GM12878 (cell line): ENCODE measurements at regions not wholly inside any gene's neighbourhood (a gene's known extent, or its start where the extent isn't known, plus 50 kb on each side); places are given as distances from the start of the nearest gene placed in this dataset.

Experiments used
- ATAC-seq: fragments of 200-7000 bp; cut with Tn5 transposase; 3 replicates; pipeline ENCODE4 v1.9.1; 2020; ENCODE audit warnings: mild to moderate bottlenecking, moderate library complexity
- BruUV-seq: library from RNA; stranded (reverse); fragments of 400-500 nt; replicated peaks from 2 replicates; lab custom pipeline; 2021; lab: Mats Ljungman, UMichigan
- CTCF ChIA-PET: fragments of 300-600 bp; sonication (Branson Sonifier 250); formaldehyde crosslinking; extraction: SDS; loops from one replicate; lab custom pipeline; 2021; ENCODE audit warnings: inconsistent platforms; lab: Yijun Ruan, JAX
- POLR2A ChIA-PET: fragments of 350-600 bp; formaldehyde crosslinking; extraction: SDS; loops from one replicate; lab custom pipeline; 2021; ENCODE audit warnings: inconsistent platforms; lab: Charles Lee
- RAD21 ChIA-PET: fragments of 300-600 bp; sonication (Branson Sonifier 250); formaldehyde crosslinking; loops from one replicate; lab custom pipeline; 2023; ENCODE audit warnings: antibody characterized with exemption; ENCODE audit not compliant: unreplicated experiment; lab: Charles Lee
- SMC1A ChIA-PET: fragments of 300-600 bp; sonication (Branson Sonifier 250); formaldehyde crosslinking; loops from one replicate; lab custom pipeline; 2023; ENCODE audit not compliant: unreplicated experiment, uncharacterized antibody; lab: Charles Lee
- DNase-seq: peaks from one replicate; pipeline ENCODE4 v3.0.0-alpha.2; 2011; ENCODE audit warnings: low read depth, low spot score
- FAIRE-seq: peaks from 3 replicates; lab custom pipeline; 2011; peaks lifted over from hg19 to GRCh38; lab: Jason Lieb, UNC
- H2AFZ ChIP-seq: 2 replicates; pipeline ENCODE4 v1.6.0; 2011; ENCODE audit warnings: low read depth, low read length, control low read depth; ENCODE audit not compliant: control insufficient read depth
- H3K27ac ChIP-seq: 2 replicates; pipeline ENCODE4 v1.5.1; 2011; ENCODE audit warnings: control low read depth; ENCODE audit not compliant: control insufficient read depth, insufficient read depth
- H3K27me3 ChIP-seq, 2 experiments: replicated peaks in 1 of 2; 2 replicates each; pipeline versions ENCODE4 v1.6.0 to v1.6.1; 2011; ENCODE audit warnings: low read length in 1 of 2; ENCODE audit not compliant: control insufficient read depth in 2 of 2, insufficient read depth in 2 of 2
- H3K36me3 ChIP-seq, 2 experiments: 2 replicates each; pipeline ENCODE4 v1.5.1; 2011; ENCODE audit warnings: low read length in 1 of 2; ENCODE audit not compliant: control insufficient read depth in 2 of 2, insufficient read depth in 2 of 2
- H3K4me1 ChIP-seq: 2 replicates; pipeline ENCODE4 v1.6.1; 2011; ENCODE audit warnings: mild to moderate bottlenecking, low read length, moderate library complexity, mixed read lengths; ENCODE audit not compliant: control insufficient read depth, insufficient read depth
- H3K4me2 ChIP-seq: 2 replicates; pipeline ENCODE4 v1.6.0; 2011; ENCODE audit warnings: control low read depth; ENCODE audit not compliant: control insufficient read depth, insufficient read depth
- H3K4me3 ChIP-seq: fragments of 200-600 bp; sonication (generic); 2 replicates; pipeline ENCODE4 v1.5.1; 2016
- H3K79me2 ChIP-seq: 2 replicates; pipeline ENCODE4 v1.6.0; 2011; ENCODE audit warnings: low read length; ENCODE audit not compliant: control insufficient read depth, insufficient read depth
- H3K9ac ChIP-seq: 2 replicates; pipeline ENCODE4 v1.8.0; 2011; ENCODE audit warnings: low read length, control low read depth, mixed read lengths; ENCODE audit not compliant: control insufficient read depth, insufficient read depth
- H3K9me3 ChIP-seq: replicated peaks from 3 replicates; pipeline ENCODE4 v1.5.1; 2011; ENCODE audit warnings: mild to moderate bottlenecking, low read length; ENCODE audit not compliant: control insufficient read depth, insufficient read depth
- H4K20me1 ChIP-seq: 2 replicates; pipeline ENCODE4 v1.6.0; 2011; ENCODE audit not compliant: control insufficient read depth, insufficient read depth
- BCL11A ChIP-seq: IDR thresholded peaks from 2 replicates; pipeline ENCODE4 v1.6.1; 2011; ENCODE audit warnings: low read depth, low read length
- CBFB ChIP-seq: IDR thresholded peaks from 2 replicates; pipeline ENCODE4 v1.6.1; 2016; ENCODE audit warnings: antibody characterized with exemption, low read depth
- CUX1 ChIP-seq: IDR thresholded peaks from 2 replicates; pipeline ENCODE4 v1.6.1; 2012; ENCODE audit warnings: improper control_type of control experiment, low read depth, low read length; ENCODE audit not compliant: insufficient replicate concordance
- EP300 ChIP-seq, 2 experiments: fragments of 150-350 bp in 1 of 2; IDR thresholded peaks; 2 replicates each; pipeline ENCODE4 v1.6.1; 2011 to 2012; ENCODE audit warnings: low read depth in 2 of 2, low read length in 2 of 2, borderline replicate concordance in 1 of 2, improper control_type of control experiment in 1 of 2, inconsistent platforms in 1 of 2; ENCODE audit not compliant: control insufficient read depth in 1 of 2
- FOXK2 ChIP-seq: fragments of 450-650 bp; IDR thresholded peaks from 2 replicates; pipeline ENCODE4 v1.6.1; 2017; ENCODE audit warnings: mild to moderate bottlenecking, moderate library complexity
- IKZF2 ChIP-seq, 2 experiments: fragments of 450-650 bp; IDR thresholded peaks; 2 replicates each; pipeline ENCODE4 v1.6.1; 2017; ENCODE audit warnings: mild to moderate bottlenecking in 2 of 2, moderate library complexity in 2 of 2
- IRF4 ChIP-seq: IDR thresholded peaks from 2 replicates; pipeline ENCODE4 v1.6.1; 2011; ENCODE audit warnings: low read depth, low read length
- JUNB ChIP-seq: IDR thresholded peaks from 2 replicates; pipeline ENCODE4 v1.6.1; 2016; ENCODE audit warnings: antibody characterized with exemption, mild to moderate bottlenecking
- LARP7 ChIP-seq: fragments of 450-650 bp; IDR thresholded peaks from 2 replicates; pipeline ENCODE4 v1.6.1; 2017; ENCODE audit warnings: mild to moderate bottlenecking
- MXI1 ChIP-seq: fragments of 150-350 bp; IDR thresholded peaks from 2 replicates; pipeline ENCODE4 v1.6.1; 2011; ENCODE audit warnings: low read depth, mild to moderate bottlenecking, inconsistent platforms, low read length, improper control_type of control experiment
- NBN ChIP-seq: fragments of 450-650 bp; IDR thresholded peaks from 2 replicates; pipeline ENCODE4 v1.6.1; 2016
- NFIC ChIP-seq: IDR thresholded peaks from 2 replicates; pipeline ENCODE4 v1.6.1; 2012; ENCODE audit warnings: low read depth, mild to moderate bottlenecking, inconsistent platforms, low read length, moderate library complexity
- NFYA ChIP-seq: IDR thresholded peaks from 2 replicates; pipeline ENCODE4 v1.6.1; 2011; ENCODE audit warnings: low read depth, mild to moderate bottlenecking, low read length, improper control_type of control experiment, borderline replicate concordance
- PAX5 ChIP-seq: IDR thresholded peaks from 2 replicates; pipeline ENCODE4 v1.6.1; 2011; ENCODE audit warnings: low read depth, low read length, borderline replicate concordance
- SUPT20H ChIP-seq: IDR thresholded peaks from 2 replicates; pipeline ENCODE4 v1.6.1; 2011; ENCODE audit warnings: low read depth, mild to moderate bottlenecking, low read length, moderate library complexity, borderline replicate concordance; ENCODE audit not compliant: control insufficient read depth
- TBL1XR1 ChIP-seq: IDR thresholded peaks from 2 replicates; pipeline ENCODE4 v1.6.1; 2012; ENCODE audit warnings: low read depth, low read length, improper control_type of control experiment
- WGBS: methylation state at CpG from one replicate; pipeline ENCODE4 v1.1.6; 2016; ENCODE audit warnings: low lambda C conversion rate; ENCODE audit not compliant: insufficient replicate concordance, insufficient coverage; ENCODE audit errors: missing lambda C conversion rate; 5-methylcytosine and 5-hydroxymethylcytosine counted together
- in situ Hi-C: fragments of 300-500 bp; cut with MboI; formaldehyde crosslinking; loops from 9 replicates; pipeline ENCODE4 v1.14.3; 2018; ENCODE audit warnings: mixed read lengths
- intact Hi-C: fragments of 100-400 bp; cut with micrococcal nuclease; formaldehyde crosslinking; loops from one replicate; pipeline ENCODE4 v1.14.2; 2022; ENCODE audit not compliant: unreplicated experiment
- TF ChIP-seq, protein P1 (sequence below): IDR thresholded peaks from 2 replicates; pipeline ENCODE4 v1.6.1; 2011; ENCODE audit warnings: borderline replicate concordance, low read depth, mild to moderate bottlenecking, moderate library complexity, low read length; ENCODE audit not compliant: insufficient read depth, poor library complexity, severe bottlenecking
- TF ChIP-seq, protein P2 (sequence below), 3 experiments: IDR thresholded peaks in 2 of 3; conservative IDR thresholded peaks in 1 of 3; 2 replicates each; pipeline ENCODE4 v1.5.1; 2011; ENCODE audit warnings: low read depth in 3 of 3, low read length in 3 of 3, mild to moderate bottlenecking in 3 of 3, control low read depth in 2 of 3, moderate library complexity in 2 of 3, inconsistent platforms in 1 of 3, mixed read lengths in 1 of 3; ENCODE audit not compliant: control insufficient read depth in 2 of 3, insufficient read depth in 1 of 3; ENCODE audit errors: extremely low read depth in 1 of 3

DNA sequence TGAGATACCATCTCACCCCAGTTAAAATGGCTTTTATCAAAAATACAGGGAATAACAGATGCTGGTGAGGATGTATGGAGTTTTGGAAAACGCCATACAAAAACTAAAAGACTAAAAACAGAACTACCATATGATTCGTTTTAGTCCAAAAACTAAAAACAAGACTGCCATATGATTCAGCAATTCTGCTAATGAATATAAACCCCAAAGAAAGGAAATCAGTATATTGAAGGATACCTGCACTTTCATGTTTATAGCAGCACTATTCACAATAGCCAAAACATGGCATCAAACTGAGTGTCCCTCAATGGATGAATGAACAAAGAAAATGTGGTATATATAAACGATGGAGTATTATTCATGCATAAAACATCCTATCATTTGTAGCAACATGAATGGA is 224.4 kb upstream of the MC4R start:
- no peak for FAIRE-seq
- ChIA-PET SMC1A (no interaction called here), POLR2A (no interaction called here), RAD21 (no interaction called here), CTCF (no interaction called here)
- Histone ChIP-seq H3K4me2 (no peak overlapping the region), H4K20me1 (no peaks in the 10 kb centered on the region), H3K79me2 (no peaks in the 10 kb centered on the region), H3K27me3 (no peaks in the 10 kb centered on the region), H3K4me3 (no peak overlapping the region), H3K9ac (no peak overlapping the region), H3K4me1 (0 out of 2 replicates have a peak, but pooled peaks cover 2% of the 10 kb centered on the region), H3K36me3 (no peaks in the 10 kb centered on the region), H3K9me3 (no peaks in the 10 kb centered on the region), H3K27ac (no peak overlapping the region), H2AFZ (no peak overlapping the region)
- peak; percentile 56 for ATAC-seq
- TF ChIP-seq FOXK2 (no peak), NFIC (peak; percentile 44; the same call in 1 of the 2 replicates), BCL11A (no peak), TBL1XR1 (no peak), EP300 (IDR thresholded peaks at IDR 0.05; ENCODE audit: borderline replicate concordance in 1 of 2, control insufficient read depth in 1 of 2, low read depth in 2 of 2, low read length in 2 of 2) (no peak; a peak in 1 of 4 replicates), CUX1 (no peak), IRF4 (no peak), LARP7 (no peak), PAX5 (no peak), JUNB (peak; percentile 94), NBN (no peak), IKZF2 (IDR thresholded peaks at IDR 0.05) (peak in 1 of 2 experiments; percentile 47; a peak in 1 of 4 replicates), SUPT20H (no peak), CBFB (no peak), NFYA (no peak), MXI1 (no peak)
- TF ChIP-seq, protein P1, sequence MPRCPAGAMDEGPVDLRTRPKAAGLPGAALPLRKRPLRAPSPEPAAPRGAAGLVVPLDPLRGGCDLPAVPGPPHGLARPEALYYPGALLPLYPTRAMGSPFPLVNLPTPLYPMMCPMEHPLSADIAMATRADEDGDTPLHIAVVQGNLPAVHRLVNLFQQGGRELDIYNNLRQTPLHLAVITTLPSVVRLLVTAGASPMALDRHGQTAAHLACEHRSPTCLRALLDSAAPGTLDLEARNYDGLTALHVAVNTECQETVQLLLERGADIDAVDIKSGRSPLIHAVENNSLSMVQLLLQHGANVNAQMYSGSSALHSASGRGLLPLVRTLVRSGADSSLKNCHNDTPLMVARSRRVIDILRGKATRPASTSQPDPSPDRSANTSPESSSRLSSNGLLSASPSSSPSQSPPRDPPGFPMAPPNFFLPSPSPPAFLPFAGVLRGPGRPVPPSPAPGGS: no peak
- TF ChIP-seq, protein P2, sequence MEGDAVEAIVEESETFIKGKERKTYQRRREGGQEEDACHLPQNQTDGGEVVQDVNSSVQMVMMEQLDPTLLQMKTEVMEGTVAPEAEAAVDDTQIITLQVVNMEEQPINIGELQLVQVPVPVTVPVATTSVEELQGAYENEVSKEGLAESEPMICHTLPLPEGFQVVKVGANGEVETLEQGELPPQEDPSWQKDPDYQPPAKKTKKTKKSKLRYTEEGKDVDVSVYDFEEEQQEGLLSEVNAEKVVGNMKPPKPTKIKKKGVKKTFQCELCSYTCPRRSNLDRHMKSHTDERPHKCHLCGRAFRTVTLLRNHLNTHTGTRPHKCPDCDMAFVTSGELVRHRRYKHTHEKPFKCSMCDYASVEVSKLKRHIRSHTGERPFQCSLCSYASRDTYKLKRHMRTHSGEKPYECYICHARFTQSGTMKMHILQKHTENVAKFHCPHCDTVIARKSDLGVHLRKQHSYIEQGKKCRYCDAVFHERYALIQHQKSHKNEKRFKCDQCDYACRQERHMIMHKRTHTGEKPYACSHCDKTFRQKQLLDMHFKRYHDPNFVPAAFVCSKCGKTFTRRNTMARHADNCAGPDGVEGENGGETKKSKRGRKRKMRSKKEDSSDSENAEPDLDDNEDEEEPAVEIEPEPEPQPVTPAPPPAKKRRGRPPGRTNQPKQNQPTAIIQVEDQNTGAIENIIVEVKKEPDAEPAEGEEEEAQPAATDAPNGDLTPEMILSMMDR (IDR thresholded peaks at IDR 0.05 in 2 of 3, conservative IDR thresholded peaks at IDR 0.05 in 1 of 3; ENCODE audit: control insufficient read depth in 2 of 3, extremely low read depth in 1 of 3, insufficient read depth in 1 of 3, low read depth in 3 of 3, low read length in 3 of 3): no peak
- WGBS: 0% methylated on average over 3 of the region's 3 CpGs
- intact Hi-C loops: no loop called here
- in situ Hi-C loops: no loop called here
- no peak for DNase-seq
- no TSS peak for BruUV-seq
